ENCODE measurements at regions not wholly inside any gene's neighbourhood (a gene's known extent, or its start where the extent isn't known, plus 50 kb on each side); places are given as distances from the start of the nearest gene placed in this dataset.
"Not testable (repeated sequence)": the region's sequence is repeated elsewhere in the genome, so short reads cannot be mapped to it uniquely, and the experiment has no call there.

DNA sequence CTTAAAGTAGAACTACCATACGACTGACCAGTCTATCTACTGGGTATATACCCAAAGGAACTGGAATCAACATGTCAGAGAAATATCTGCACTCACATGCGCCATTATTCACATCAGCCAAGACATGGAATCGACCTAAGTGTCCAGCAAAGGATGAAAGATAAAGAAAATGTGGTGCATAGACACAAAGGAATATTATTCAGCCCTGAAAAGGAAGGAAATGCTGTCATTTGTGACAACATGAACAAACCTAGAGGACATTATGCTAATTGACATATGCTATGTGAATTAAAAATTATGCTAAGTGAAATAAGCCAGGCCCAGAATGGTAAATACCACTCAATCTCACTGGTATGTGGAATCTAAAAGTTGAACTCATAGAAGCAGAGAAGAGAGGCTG lies 123.7 kb downstream of the KLF6 start:
- H3K36me3 Mint-ChIP-seq = peaks cover 0 to 3% (median 0%) of the 10 kb centered on the region in 3 donors
- H3K27ac Mint-ChIP-seq = no peak overlapping the region
- H3K27me3 Mint-ChIP-seq (ENCODE audit: low read depth in 3 of 3) = peaks cover 2 to 6% (median 4%) of the 10 kb centered on the region in 3 donors
- no peaks in the 10 kb centered on the region for H3K9me3 Mint-ChIP-seq
- peaks cover under 1 to 2% of the 10 kb centered on the region in 2 donors for H3K4me1 Mint-ChIP-seq
- DNase-seq = no peak
- H3K4me3 Mint-ChIP-seq = no peak overlapping the region

DNA sequence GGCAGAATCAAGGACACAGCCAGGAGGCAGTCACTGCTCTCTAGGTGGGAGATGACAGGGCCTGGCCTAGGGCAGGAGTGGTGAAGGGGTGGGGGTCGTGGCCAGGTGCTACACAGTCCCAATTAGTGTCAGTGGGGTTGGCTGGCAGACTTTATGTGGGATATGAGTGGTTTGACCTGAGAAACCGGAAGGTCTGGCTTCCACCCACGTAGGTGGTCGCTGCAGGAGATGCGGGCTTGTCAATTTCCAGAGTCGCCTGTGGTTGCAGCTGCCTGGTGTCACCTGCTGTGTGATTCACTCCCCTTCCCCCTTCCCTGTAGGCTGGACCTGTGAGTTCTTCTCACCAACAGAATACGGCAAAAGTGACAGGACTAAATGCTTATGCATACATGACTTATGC lies 124.3 kb downstream of the KLF6 start:
- no peaks in the 10 kb centered on the region for H3K9me3 Mint-ChIP-seq
- H3K4me3 Mint-ChIP-seq = no peak overlapping the region
- H3K36me3 Mint-ChIP-seq = peaks cover 0 to 3% (median 0%) of the 10 kb centered on the region in 3 donors
- peaks cover 2 to 8% (median 4%) of the 10 kb centered on the region in 3 donors for H3K27me3 Mint-ChIP-seq (ENCODE audit: low read depth in 3 of 3)
- H3K4me1 Mint-ChIP-seq = no peaks in the 10 kb centered on the region
- H3K27ac Mint-ChIP-seq = no peak overlapping the region
- DNase-seq = no peak

GRCh38 chr10:3659203-3659917 lies 125.6 kb downstream of the KLF6 start:
- peaks cover 2 to 10% (median 4%) of the 10 kb centered on the region in 3 donors for H3K27me3 Mint-ChIP-seq (ENCODE audit: low read depth in 3 of 3)
- no peak for DNase-seq
- H3K36me3 Mint-ChIP-seq = peaks cover 0 to 3% (median 0%) of the 10 kb centered on the region in 3 donors
- H3K27ac Mint-ChIP-seq = no peak overlapping the region
- H3K4me3 Mint-ChIP-seq = no peak overlapping the region
- H3K9me3 Mint-ChIP-seq = no peaks in the 10 kb centered on the region
- no peaks in the 10 kb centered on the region for H3K4me1 Mint-ChIP-seq

DNA sequence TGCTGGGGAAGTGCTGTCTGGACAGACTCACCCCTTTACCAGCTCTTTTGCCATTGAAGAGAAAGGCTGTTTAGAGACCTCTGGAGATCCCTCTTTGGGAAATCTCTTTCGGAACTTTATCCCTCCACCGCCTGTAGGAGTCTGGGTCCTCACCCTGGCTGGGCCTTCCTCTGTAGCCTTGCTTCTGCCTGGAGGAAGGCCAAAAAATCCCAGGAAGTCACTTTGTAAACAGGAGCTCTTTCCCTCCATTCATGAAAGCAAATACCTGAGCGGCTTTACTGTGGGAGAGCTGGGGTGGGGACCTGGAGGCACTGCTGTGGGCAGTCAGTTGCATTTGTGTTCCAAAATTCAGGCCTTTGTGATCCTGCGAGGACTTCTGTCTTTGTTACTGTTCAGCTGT lies 126.2 kb downstream of the KLF6 start:
- Mint-ChIP-seq H3K36me3 (peaks cover 0 to 3% (median 0%) of the 10 kb centered on the region in 3 donors), H3K27ac (no peak overlapping the region), H3K27me3 (ENCODE audit: low read depth in 3 of 3) (peaks cover 2 to 11% (median 4%) of the 10 kb centered on the region in 3 donors), H3K9me3 (no peaks in the 10 kb centered on the region), H3K4me3 (no peak overlapping the region), H3K4me1 (no peaks in the 10 kb centered on the region)
- DNase-seq = no peak

DNA sequence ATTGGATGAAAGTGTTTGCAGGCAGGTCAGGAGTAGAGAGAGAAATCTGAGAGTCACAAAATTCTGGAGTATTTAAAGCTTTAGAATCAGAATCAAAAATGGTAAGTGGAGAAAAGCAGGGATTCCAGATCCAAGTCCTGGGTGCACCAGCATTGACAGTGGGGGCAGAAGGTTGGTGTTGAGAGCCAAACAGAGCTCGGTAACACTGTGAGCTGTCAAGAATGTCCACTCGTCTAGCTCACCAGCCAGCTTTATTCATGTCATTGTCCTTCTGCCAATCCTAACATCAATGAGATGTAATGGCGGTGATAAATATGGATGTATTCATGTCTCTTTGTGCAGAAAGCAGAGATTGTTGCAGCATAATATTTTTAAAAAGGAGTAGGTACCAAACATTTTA lies 128.8 kb downstream of the KLF6 start:
- Mint-ChIP-seq H3K9me3 (no peaks in the 10 kb centered on the region), H3K4me1 (peaks cover 0 to 4% of the 10 kb centered on the region in 2 donors), H3K36me3 (no peaks in the 10 kb centered on the region), H3K4me3 (no peak overlapping the region), H3K27ac (no peak overlapping the region), H3K27me3 (ENCODE audit: low read depth in 3 of 3) (peaks cover 0 to 9% (median 4%) of the 10 kb centered on the region in 3 donors)
- DNase-seq = no peak

DNA sequence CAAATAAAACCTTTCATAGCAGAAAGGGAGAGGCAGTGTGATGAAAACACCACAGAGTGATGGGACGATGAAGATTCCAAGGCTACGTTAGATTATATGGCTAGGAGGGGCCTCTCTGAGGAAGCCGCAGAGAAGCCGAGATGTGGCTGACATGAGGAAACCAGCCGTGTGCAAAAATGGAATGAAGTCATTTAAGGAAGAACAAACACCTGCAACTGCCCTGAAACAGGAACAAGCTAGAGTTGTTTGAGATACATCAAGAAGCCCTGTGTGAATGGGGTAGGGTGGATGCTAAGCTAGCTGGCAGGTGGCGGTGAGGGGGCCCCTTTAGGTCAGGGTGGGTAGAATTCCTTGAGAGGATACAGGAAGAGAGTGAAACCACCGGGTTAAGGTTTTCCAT lies 129.5 kb downstream of the KLF6 start:
- Mint-ChIP-seq H3K9me3 (no peaks in the 10 kb centered on the region), H3K36me3 (no peaks in the 10 kb centered on the region), H3K27ac (no peak overlapping the region), H3K27me3 (ENCODE audit: low read depth in 3 of 3) (peaks cover 0 to 9% (median 5%) of the 10 kb centered on the region in 3 donors), H3K4me1 (peaks cover 0 to 4% of the 10 kb centered on the region in 2 donors), H3K4me3 (no peak overlapping the region)
- no peak for DNase-seq

DNA sequence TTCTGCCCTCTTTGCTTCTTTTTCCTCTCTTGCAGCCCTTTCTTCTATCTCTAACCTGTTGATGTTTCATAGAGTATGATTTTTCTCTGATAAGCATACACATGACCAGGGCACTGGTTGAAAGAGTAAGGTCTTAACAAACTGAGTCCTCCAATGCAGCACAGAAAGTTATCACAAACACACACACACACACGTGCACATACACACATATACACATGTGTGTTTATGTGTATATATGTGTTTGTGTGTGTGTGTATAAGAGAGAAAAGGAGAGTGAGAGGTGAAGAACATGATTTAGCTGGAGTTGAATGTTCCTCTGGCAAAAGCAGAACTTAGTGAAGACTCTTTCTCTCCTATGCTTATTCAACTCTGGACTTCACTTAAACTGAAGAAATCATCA lies 130.0 kb downstream of the KLF6 start:
- Mint-ChIP-seq H3K27me3 (ENCODE audit: low read depth in 3 of 3) (peaks cover 0 to 7% (median 5%) of the 10 kb centered on the region in 3 donors), H3K36me3 (no peaks in the 10 kb centered on the region), H3K4me1 (peaks cover 0 to 4% of the 10 kb centered on the region in 2 donors), H3K9me3 (no peaks in the 10 kb centered on the region), H3K27ac (no peak overlapping the region), H3K4me3 (no peak overlapping the region)
- DNase-seq = no peak

DNA sequence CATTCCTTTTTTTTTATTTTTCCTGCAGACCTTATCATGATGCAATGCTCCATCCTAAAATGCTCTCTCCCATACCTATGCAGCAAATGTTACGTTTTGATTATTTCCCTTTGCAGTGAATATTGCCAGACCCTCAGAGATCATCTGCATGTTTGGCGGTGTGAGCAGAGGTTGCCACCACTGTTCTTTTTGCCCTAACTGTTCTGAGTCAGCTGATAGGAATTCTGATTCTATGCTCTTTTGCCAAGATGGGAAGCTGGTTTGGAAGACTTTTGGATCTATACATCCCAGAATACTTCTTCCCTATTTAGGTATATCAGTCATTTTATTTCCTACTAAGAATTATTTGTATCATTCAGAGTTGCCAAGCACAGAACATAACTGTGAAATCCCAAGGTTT lies 130.5 kb downstream of the KLF6 start:
- Mint-ChIP-seq H3K36me3 (no peaks in the 10 kb centered on the region), H3K27ac (no peak overlapping the region), H3K4me1 (peaks cover 0 to 4% of the 10 kb centered on the region in 2 donors), H3K4me3 (no peak overlapping the region), H3K27me3 (ENCODE audit: low read depth in 3 of 3) (peaks cover 0 to 9% (median 5%) of the 10 kb centered on the region in 3 donors), H3K9me3 (no peaks in the 10 kb centered on the region)
- DNase-seq = no peak

GRCh38 chr10:3653303-3653702 lies 131.7 kb downstream of the KLF6 start:
- peak overlapping the region in 1 of 5 donors; percentile 48 for H3K4me3 Mint-ChIP-seq
- H3K27ac Mint-ChIP-seq; H3K27me3 Mint-ChIP-seq (ENCODE audit: low read depth in 3 of 3): not testable (repeated sequence)

GRCh38 chr10:3652886-3653285 lies 132.1 kb downstream of the KLF6 start:
- DNase-seq = no peak
- peaks cover 0 to 4% of the 10 kb centered on the region in 2 donors for H3K4me1 Mint-ChIP-seq
- no peaks in the 10 kb centered on the region for H3K9me3 Mint-ChIP-seq
- peaks cover 0 to 9% (median 5%) of the 10 kb centered on the region in 3 donors for H3K27me3 Mint-ChIP-seq (ENCODE audit: low read depth in 3 of 3)
- peak overlapping the region in 2 of 5 donors; percentile 48 to 54 for H3K4me3 Mint-ChIP-seq
- H3K36me3 Mint-ChIP-seq = no peaks in the 10 kb centered on the region
- peak overlapping the region in 1 of 6 donors; percentile 7 for H3K27ac Mint-ChIP-seq

More at GRCh38 chr10:3653303-3653702, 131.7 kb downstream of the KLF6 start:
- not testable (repeated sequence) for H3K9me3 Mint-ChIP-seq, DNase-seq, H3K4me1 Mint-ChIP-seq, H3K36me3 Mint-ChIP-seq

DNA sequence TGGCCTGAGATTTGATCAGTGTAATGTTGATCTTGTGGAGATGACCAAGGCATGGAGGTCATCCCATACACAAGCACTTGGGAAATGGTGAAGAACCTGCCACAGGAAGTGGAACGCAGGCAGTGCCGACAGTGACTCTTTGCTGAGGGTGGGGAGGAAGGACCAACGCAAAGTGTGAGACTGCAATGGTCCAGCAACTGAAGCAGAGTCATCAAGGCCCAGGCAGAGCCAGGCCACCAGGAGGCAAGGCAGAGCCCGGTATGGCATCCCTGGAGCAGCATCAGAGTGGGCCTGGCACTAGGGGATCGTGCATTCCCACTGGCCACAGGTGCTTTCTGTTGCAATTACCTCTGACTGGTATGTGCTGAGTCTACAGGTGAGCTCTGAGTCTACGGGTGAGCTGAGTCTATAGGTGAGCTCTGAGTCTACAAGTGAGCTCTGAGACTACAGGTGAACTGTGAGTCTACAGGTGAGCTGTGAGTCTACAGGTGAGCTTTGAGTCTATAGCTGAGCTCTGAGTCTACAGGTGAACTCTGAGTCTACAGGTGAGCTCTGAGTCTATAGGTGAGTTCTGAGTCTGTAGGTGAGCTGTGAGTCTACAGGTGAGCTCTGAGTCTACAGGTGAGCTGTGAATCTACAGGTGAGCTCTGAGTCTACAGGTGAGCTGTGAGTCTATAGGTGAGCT lies 132.9 kb downstream of the KLF6 start:
- Mint-ChIP-seq H3K4me3 (no peak overlapping the region), H3K36me3 (no peaks in the 10 kb centered on the region), H3K27me3 (ENCODE audit: low read depth in 3 of 3) (peaks cover 0 to 9% (median 5%) of the 10 kb centered on the region in 3 donors)

DNA sequence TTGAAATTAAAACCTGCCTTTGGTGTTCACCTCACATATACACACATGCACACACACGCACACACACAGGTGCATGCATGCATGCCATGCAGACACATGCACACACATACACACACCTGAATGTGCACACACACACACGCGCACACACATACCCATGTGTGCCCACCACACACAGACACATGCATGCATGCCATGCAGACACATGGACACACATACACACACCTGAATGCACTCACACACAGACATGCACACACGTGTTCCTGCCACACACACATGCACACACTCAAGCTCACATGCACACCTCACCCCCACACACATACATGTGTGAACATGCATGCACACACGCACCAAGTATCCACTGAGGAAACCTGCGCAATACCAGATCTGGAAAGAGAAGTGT lies 136.4 kb downstream of the KLF6 start:
- no peak overlapping the region for H3K4me3 Mint-ChIP-seq
- peaks cover 0 to 4% of the 10 kb centered on the region in 2 donors for H3K4me1 Mint-ChIP-seq
- no peak overlapping the region for H3K27ac Mint-ChIP-seq
- DNase-seq = no peak
- no peaks in the 10 kb centered on the region for H3K36me3 Mint-ChIP-seq
- peaks cover 0 to 6% (median 2%) of the 10 kb centered on the region in 3 donors for H3K27me3 Mint-ChIP-seq (ENCODE audit: low read depth in 3 of 3)
- no peaks in the 10 kb centered on the region for H3K9me3 Mint-ChIP-seq

More for the DNA sequence above, 132.9 kb downstream of the KLF6 start:
- H3K4me1 Mint-ChIP-seq = peaks cover 0 to 4% of the 10 kb centered on the region in 2 donors
- no peak for DNase-seq
- no peaks in the 10 kb centered on the region for H3K9me3 Mint-ChIP-seq
- H3K27ac Mint-ChIP-seq = peak overlapping the region in 1 of 6 donors; percentile 32

DNA sequence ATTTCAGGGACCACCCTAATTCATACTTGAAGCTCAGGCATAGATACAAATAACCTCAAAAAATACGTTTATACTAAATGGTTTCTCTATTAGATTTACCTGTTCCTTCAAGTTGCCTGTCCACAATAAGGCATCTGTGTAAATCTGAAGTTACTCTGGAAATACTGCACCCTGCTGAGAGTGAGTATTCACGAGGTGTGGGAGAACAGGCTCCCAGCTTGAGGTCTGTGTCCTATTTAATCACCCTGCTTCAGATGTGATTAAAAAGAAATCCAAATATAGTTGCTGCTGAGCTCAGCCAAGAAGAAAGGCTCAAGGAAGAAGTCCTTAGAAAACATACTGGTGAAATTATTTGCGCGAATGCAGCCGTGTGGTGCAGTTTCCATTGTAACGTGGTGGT lies 136.8 kb downstream of the KLF6 start:
- no peak for DNase-seq
- no peak overlapping the region for H3K4me3 Mint-ChIP-seq
- H3K9me3 Mint-ChIP-seq = no peaks in the 10 kb centered on the region
- H3K36me3 Mint-ChIP-seq = no peaks in the 10 kb centered on the region
- peaks cover 0 to 3% of the 10 kb centered on the region in 2 donors for H3K4me1 Mint-ChIP-seq
- no peak overlapping the region for H3K27ac Mint-ChIP-seq
- peaks cover 0 to 6% (median 2%) of the 10 kb centered on the region in 3 donors for H3K27me3 Mint-ChIP-seq (ENCODE audit: low read depth in 3 of 3)

- H3K4me1 Mint-ChIP-seq = no peaks in the 10 kb centered on the region
- H3K27me3 Mint-ChIP-seq (ENCODE audit: low read depth in 3 of 3) = peaks cover 0 to 6% (median 4%) of the 10 kb centered on the region in 3 donors
- no peaks in the 10 kb centered on the region for H3K9me3 Mint-ChIP-seq
- no peak overlapping the region for H3K27ac Mint-ChIP-seq
- H3K36me3 Mint-ChIP-seq = no peaks in the 10 kb centered on the region
- DNase-seq = no peak
- H3K4me3 Mint-ChIP-seq = no peak overlapping the region
Measured at GRCh38 chr10:3647074-3647473, 137.9 kb downstream of the KLF6 start.

All from immature natural killer cell (primary cell).